ENCODE measurements at regions not wholly inside any gene's neighbourhood (a gene's known extent, or its start where the extent isn't known, plus 50 kb on each side); places are given as distances from the start of the nearest gene placed in this dataset.

- DNase-seq (ENCODE audit: low read depth) = no peak
These were observed 242.1 kb upstream of the JUN start for GRCh38 chr1:59025898-59026426.

GRCh38 chr1:59026472-59026948, 242.7 kb upstream of the JUN start:
- peak; percentile 83 for DNase-seq (ENCODE audit: low read depth)

- no peak for DNase-seq (ENCODE audit: low read depth)
These were observed 243.3 kb upstream of the JUN start for GRCh38 chr1:59027177-59027576.

- DNase-seq (ENCODE audit: low read depth) = no peak
These were observed 244.2 kb upstream of the JUN start for GRCh38 chr1:59028048-59028447.

- peak; percentile 63 for DNase-seq (ENCODE audit: low read depth)
These were observed 245.7 kb upstream of the JUN start for GRCh38 chr1:59029411-59030167.

- DNase-seq (ENCODE audit: low read depth) = no peak
These were observed 248.4 kb upstream of the JUN start for GRCh38 chr1:59032228-59032627.

- no peak for DNase-seq (ENCODE audit: low read depth)
These were observed 249.9 kb upstream of the JUN start for GRCh38 chr1:59033761-59034160.

GRCh38 chr1:59034925-59035324, 251.1 kb upstream of the JUN start:
- no peak for DNase-seq (ENCODE audit: low read depth)

- DNase-seq (ENCODE audit: low read depth) = no peak
These were observed 255.7 kb upstream of the JUN start for GRCh38 chr1:59039551-59039950.

GRCh38 chr1:59040486-59040885, 256.4 kb upstream of the FGGY start:
- no peak for DNase-seq (ENCODE audit: low read depth)

- DNase-seq (ENCODE audit: low read depth) = peak; percentile 66
These were observed 255.1 kb upstream of the FGGY start for GRCh38 chr1:59041646-59042277.

GRCh38 chr1:59043796-59044195, 253.1 kb upstream of the FGGY start:
- peak; percentile 100 for DNase-seq (ENCODE audit: low read depth)

GRCh38 chr1:59044535-59045121, 252.3 kb upstream of the FGGY start:
- no peak for DNase-seq (ENCODE audit: low read depth)

GRCh38 chr1:59045137-59045536, 251.8 kb upstream of the FGGY start:
- no peak for DNase-seq (ENCODE audit: low read depth)

GRCh38 chr1:59045636-59046035, 251.3 kb upstream of the FGGY start:
- no peak for DNase-seq (ENCODE audit: low read depth)

- DNase-seq (ENCODE audit: low read depth) = peak; percentile 61
These were observed 250.8 kb upstream of the FGGY start for GRCh38 chr1:59046134-59046533.

GRCh38 chr1:59046730-59047157, 250.2 kb upstream of the FGGY start:
- DNase-seq (ENCODE audit: low read depth) = no peak

- DNase-seq (ENCODE audit: low read depth) = no peak
These were observed 245.9 kb upstream of the FGGY start for GRCh38 chr1:59051007-59051406.

GRCh38 chr1:59052166-59052590, 244.7 kb upstream of the FGGY start:
- DNase-seq (ENCODE audit: low read depth) = no peak

GRCh38 chr1:59054172-59054571, 242.7 kb upstream of the FGGY start:
- no peak for DNase-seq (ENCODE audit: low read depth)

- peak; percentile 99 for DNase-seq (ENCODE audit: low read depth)
These were observed 240.8 kb upstream of the FGGY start for GRCh38 chr1:59055908-59056719.

- peak; percentile 100 for DNase-seq (ENCODE audit: low read depth)
These were observed 239.6 kb upstream of the FGGY start for GRCh38 chr1:59057211-59057694.

All from amniotic epithelial cell (primary cell).